NCI-H2029 treated with DMSO at 0.1 percent for 48 hours (cell line): ENCODE measurements at regions not wholly inside any gene's neighbourhood (a gene's known extent, or its start where the extent isn't known, plus 50 kb on each side); places are given as distances from the start of the nearest gene placed in this dataset.
"Not testable (repeated sequence)": the region's sequence is repeated elsewhere in the genome, so short reads cannot be mapped to it uniquely, and the experiment has no call there.

Experiments used
- DNase-seq: peaks from one replicate; lab custom pipeline; 2025; lab: John Stamatoyannopoulos, UW

DNA sequence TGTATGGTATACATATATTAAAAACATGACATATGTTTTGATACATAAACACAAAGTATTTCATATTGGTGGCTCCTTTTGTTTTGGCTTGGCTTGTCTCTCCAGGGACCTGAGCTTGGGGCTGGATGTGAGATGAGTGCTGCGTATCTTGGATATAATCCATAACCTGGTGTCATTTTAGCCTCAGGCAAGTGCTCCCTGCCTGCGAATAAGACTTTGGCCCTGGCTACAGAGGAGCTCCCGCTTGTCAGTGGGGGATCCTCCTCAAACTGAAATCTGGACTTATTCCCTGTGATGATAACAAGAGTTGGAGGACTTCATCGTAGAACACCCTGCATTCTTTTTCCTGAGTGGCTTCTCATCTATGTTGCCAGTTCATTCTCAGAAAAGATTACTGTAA is 341.7 kb upstream of the CLINT1 start:
- DNase-seq, result no peak

DNA sequence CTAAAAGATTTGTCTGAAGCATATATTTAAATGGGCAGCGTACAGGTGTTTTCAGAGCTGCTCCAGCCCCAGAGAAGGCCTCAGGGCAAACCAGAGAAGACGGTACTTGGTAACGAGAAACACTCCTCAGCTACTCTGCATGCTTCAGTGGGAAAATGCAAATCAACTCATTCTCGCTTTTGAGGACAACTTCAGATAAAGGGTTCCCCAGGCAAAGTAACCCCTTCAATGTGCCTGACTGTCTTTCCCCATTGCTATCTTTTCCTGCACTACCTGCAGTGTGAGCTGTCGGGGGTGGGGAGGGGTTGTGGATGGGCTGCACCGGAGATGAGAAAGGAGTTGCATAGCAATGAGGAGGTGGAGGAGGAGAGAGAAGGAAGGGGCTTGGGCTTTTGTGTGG is 339.7 kb upstream of the CLINT1 start:
- DNase-seq, result no peak

DNA sequence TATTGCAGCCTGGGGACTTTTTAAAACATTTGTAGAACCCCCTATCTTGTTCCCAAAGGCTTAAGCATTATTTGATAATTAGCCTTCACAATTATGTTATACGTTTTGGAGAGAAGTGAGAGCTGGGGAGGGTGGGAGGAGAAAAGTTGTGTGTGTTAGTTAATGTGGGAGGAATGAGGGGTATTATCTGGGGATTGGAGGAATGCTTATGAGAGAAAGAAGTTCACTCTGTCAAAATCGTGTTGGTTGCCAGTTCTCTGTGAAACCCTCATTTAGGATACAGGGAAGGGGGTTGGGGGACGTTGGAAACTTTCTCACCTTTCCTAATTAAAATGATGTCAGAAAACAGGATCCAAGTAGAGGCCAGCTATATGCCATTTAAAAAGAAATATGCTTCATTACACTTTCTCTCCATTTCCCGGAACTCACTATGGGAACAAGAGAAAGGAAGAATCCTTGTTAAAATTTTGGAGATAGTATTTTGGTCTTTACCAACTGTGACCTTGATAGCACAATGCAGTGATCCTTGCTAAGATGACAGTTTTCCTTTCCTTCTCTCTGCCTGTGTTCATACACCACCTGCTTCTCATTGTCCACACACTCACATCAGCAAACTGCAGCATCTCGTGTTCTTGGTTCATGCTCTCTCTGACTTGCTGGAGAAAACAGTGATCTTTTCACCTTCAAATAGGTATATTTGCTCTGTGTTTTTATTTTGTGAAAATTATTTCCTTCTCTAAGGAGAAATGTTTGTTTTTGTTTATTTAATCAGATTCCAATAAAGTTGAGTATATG is 336.7 kb upstream of the CLINT1 start:
- no peak for DNase-seq

GRCh38 chr5:158194561-158194976 is 335.6 kb upstream of the CLINT1 start:
- DNase-seq, result no peak

DNA sequence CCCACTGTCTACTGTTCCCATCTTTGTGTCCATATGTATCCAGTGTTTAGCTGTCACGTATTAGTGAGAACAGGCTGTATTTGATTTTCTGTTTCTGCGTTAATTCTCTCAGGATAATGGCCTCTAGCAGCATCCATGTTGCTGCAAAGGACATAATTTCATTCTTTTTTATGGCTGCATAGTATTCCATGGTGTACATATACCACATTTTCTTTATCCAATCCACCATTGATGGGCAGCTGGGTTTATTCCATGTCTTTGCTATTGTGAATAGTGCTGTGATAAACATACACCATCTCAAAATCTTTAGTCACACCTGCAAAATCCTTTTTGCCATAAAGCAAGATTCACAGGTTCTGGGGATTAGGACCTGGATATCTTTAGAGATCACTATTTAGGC is 334.4 kb upstream of the CLINT1 start:
- not testable (repeated sequence) for DNase-seq

DNA sequence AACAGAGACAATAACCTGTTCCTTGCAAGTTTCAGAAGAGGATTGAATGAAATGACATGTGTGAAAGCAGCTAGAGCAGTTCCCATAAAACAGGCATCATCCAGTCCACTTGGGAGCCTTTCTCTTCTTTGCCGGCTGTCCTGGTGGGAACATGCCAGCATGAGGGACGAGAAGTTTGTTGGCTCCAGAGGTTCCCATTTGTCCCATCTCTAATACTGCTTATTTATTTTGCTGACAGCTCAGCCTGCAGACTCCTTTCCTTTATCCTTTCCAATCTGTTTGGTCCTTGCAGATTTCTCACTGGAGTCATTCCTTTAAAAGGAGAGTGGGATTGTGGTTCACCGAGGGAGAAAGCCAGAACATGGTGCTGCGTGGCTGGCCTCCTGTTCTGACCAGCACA is 321.5 kb upstream of the CLINT1 start:
- no peak for DNase-seq

- DNase-seq, result no peak
Measured at GRCh38 chr5:158179271-158179670, 320.3 kb upstream of the CLINT1 start.

DNA sequence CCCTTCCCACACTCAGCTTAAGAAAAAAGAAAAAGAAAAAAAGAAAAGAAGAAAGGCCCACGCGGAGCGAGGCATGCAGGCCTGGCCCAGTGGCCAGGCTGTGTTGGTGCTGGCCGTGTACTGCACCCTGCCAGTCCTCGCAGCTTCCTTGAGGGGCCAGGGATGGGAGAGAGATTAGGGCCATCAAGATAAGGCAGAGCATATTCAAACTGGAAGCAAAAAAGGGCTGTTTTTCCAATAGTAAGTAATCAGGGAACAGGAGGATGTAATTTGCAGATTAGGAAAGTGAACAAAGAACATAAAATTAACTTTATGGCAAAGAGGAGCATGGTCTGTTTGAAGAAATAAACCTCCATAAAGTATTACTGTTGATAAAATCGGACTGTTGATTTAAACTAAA is 319.6 kb upstream of the CLINT1 start:
- no peak for DNase-seq

GRCh38 chr5:158177146-158177545 is 318.2 kb upstream of the CLINT1 start:
- DNase-seq, result no peak

DNA sequence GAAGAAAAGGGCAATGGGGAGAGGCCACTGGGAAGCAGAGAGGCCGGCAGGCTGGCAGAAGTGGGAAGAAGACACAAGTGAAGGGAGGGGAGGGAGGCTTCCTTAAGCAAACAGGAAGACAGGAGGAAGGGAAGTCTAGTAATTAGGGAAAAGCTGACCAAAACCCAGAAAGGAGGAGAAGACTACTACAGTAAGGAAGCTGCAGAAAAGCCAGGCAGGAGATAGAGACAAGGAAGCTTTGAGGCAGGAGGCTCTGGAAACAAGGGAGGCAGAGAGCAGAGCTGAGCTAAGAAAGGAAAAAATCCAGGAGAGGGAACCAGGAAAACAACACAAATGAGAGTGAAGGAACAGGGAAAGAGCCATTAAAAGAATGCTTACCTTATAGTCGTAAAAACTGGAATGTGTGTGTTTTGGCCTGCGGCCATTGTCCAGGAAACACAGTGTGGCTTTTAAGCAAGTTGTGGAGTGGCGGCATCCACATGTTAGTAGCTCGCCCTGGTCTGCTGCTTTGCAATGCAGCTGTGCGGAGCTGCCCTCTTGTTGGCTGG is 317.1 kb upstream of the CLINT1 start:
- no peak for DNase-seq

DNA sequence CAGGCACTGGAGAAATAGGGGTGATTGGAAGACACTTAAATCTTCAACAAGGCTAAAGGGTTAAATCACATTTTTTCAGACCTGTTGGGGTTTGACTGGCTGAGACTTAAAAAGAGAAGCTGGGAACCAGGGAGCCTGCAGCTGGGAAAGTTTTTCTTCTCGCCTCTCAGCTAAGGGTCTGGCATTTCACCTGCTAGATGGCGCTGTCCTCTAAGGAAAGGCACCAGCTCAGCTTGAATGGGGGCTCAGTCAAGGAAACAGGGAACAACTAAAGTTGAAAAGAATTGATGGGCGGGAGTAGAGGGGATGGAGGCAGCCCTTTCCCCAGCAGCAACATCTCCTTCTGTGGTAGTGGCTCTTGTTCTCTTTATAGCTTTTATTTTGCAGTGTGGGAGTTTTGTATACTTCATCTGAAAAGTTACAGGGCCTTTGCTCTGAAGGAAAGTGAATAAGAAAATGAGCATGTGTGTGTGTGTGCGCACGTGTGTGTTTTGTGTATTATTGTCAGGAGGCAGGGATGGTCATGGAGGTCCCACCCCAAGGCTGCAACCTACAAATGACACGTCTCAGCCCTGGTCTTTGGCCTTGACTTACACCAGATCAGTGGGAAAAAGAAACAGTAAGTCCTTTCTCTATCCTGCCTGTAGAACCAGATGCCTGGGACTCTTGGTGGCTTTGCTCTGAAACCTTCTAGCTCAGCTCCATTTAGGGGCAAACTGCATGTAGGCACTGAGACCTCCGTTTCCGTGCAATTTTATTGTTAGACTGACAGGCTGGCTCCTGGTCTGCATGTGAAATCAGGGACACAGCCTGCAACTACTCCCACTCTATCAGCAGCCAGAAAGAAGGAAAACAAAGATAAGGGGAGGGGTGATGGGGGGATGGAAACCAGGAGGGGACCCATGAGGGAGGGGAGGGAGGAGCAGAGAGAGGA is 316.2 kb upstream of the CLINT1 start:
- no peak for DNase-seq

DNA sequence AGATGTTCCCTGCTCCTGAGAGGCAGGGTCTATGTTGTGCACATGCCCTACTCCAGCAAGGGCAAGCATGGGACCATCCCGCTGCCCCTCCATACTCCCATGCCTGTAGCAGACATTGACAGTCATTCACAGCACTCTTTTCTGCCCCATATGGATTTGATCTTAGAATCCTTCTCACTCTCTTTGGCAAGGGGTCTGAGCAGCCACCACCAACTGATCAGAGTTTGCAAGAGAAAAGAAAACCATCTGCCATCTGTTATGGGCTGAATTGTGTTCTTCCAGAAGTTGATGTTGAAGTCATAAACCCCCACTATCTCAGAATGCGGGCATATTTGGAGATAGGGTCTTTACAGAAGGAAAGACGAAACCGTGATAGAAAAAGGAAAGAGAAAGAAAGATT is 315.1 kb upstream of the CLINT1 start:
- DNase-seq, result no peak

GRCh38 chr5:158172005-158172404 is 313.1 kb upstream of the CLINT1 start:
- DNase-seq, result no peak

DNA sequence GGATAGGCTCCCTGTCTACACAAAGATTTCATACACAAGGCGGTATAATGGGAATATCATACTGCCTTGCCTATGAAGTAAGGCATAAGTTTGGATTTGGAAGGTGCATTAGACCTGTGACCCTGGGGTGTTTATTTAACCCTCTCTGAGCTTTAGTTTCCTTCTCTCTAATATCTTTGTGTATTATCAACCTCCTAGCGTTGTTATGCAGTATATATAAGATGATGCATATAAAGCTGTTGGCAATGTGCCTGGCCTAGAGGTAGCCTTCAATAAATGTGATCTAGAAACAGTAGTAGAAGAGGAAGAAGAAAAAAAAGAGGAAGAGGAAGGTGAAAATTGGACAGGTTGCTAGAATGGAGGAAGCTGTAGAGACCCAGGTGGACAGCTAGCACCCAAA is 311.6 kb upstream of the CLINT1 start:
- DNase-seq, result no peak

DNA sequence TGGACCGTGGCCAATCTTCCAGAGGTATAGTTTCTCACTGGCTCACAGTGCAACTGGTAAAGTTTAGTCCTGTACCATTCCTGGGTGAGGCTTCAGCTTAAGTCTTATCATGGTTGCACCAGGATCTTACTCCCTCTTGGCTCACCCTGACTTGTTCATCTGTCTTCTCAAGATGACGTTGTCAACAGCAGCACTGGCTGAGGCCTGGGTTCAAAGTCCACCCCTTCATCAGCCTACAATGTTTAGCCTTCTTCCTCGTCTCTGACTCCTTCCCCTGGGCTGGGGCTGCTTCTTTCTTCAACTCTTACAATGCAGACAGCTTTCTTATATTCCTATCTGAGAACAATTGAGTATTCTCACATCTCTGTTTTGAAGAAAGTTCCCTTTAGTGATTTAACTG is 311.1 kb upstream of the CLINT1 start:
- DNase-seq, result no peak

DNA sequence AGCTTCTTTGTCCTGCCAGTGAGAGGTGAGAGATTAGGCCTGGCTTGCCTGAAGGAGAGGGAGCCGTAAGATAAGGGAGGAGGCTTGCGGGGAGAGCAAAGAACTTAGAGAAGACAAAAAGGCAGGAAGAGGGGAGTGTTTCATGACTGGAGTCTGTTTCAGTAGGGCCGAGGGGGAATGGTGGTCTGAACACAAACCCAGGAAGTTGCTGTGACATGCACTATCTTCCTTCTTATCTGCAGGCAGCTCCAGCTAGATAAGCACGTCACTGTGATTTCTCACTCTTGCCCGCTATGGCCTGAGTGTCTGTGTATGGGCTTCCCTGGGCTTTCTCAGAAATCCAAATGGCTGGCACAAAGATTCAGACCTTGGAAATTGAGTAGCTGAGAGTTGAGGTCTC is 307.5 kb upstream of the CLINT1 start:
- DNase-seq, result no peak

- no peak for DNase-seq
Measured at GRCh38 chr5:158165647-158166046, 306.7 kb upstream of the CLINT1 start.

- no peak for DNase-seq
Measured at GRCh38 chr5:158164296-158165047, 305.5 kb upstream of the CLINT1 start.

GRCh38 chr5:158163451-158164295 is 304.7 kb upstream of the CLINT1 start:
- DNase-seq, result no peak

DNA sequence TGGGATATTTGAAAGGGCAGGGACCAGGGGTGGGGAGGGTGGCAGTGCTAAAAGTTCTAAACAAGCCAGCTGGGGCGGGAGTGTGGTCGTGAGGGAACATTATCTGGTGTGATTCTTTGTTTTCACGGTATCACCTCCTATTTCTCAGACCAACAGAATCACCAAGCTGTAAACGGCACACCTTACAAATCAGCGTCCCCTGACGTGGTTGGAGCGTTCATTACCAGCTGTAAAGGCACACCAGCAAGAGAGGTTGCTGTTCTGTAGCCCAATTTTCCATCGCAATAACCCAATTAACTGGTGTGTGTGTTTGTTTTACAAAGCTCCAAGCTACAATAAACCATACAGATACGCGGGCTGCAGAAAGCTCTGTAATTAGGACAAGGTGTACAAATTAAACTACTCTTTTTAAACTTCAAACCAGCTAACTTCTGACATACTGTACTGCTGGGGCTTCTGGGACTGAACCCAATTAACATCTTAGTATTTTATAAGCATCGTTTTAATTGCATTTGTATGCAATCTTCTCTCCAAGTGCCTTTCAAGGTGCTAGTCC is 303.6 kb upstream of the CLINT1 start:
- DNase-seq, result no peak

DNA sequence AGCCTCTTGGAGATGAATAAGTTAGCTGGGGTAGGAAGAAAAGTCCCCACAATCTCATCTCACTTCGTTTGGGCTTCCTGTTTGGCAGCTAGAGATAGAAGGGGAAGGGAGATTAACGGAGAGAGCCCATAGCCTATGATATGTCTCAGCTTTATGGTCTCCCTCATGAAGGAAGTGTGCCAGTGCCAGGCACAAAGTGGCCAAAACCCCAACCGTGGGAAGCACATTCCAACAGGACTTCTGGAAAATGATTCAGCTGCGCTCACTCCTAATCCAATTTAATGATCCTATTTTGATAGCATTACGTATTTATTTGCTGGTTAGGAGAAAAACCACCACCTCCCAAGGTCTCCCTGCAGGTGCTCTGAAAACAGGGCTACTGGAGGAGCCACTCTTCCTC is 303.1 kb upstream of the CLINT1 start:
- no peak for DNase-seq
